Amniotic stem cell (primary cell): ENCODE measurements at regions not wholly inside any gene's neighbourhood (a gene's known extent, or its start where the extent isn't known, plus 50 kb on each side); places are given as distances from the start of the nearest gene placed in this dataset.
"Not testable (repeated sequence)": the region's sequence is repeated elsewhere in the genome, so short reads cannot be mapped to it uniquely, and the experiment has no call there.

Experiments
- DNase-seq: peaks from one replicate; lab custom pipeline; 2025; lab: John Stamatoyannopoulos, UW

DNA sequence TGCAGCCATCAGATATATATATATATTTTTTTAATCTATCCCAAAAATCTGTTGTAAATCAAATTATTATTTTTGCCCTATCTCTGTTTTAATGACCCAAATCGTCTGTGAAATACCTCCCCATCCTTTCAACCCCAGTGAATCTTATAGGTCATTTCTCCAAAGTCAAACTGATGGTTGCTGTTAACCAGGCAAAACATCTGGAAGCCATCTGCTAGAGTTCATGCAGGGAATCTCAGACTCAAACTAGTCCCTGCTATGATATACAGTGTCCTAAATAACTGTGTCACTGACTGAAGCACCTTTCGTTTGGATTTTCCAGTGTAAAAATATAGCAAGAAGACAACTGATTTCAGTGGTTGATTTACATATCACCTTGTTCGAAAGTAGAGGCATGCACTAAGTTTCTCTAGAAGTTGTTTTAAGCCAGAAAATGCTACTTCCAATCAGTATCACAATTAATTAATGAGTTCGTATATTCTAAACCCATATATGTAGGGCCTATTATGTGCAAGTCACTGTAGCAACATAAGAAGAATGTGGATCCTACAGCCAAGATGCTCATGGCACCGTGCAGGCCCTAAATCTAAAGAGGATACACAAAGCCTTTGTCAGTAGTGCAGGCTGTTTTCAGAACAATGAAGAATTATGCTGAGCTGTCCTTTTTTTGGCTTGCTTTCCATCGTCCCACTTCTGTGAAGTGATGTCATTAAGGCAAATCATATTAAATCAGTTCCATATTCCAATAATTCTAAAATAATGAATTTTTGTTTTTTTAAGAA, 566.0 kb downstream of the STK39 start:
- DNase-seq, result no peak

GRCh38 chr2:167678158-167678557, 569.2 kb downstream of the STK39 start:
- no peak for DNase-seq

DNA sequence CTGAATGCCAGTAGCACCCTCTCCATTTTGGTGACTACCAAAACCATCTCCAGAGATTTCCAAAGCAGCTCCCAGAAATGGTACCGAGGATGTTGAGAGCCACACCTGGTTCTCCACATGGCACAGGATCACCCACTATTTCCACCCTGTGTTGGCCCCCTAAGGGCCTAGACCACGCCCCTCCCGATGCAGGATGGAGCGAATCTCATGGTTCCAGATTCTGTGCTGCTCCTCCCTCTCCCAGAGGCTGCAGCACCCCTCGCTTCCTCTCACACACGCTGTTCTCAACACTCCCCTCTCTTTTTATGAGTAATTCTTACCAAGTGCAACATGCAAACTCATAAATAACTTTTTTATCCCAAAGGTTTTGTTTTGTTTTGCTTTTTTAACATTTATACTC, 571.5 kb downstream of the STK39 start:
- DNase-seq, result no peak

DNA sequence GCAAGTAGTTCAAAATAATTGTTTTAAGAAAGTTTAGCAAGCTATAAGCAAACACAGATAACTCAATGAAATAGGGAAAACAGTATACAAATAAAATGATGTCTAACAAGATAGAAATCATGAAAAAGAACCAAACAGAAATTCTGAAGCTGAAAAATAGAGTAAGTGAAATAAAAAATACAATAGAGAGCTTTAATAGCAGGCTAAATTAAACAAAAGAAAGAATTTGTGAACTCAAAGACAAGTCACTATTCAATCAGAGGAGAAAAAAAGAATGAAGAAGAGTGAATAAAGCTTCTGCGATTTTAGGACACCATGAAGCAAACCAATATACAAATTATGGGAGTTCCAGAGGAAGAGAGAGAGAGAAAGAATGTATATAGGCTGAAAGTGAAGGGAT, 576.8 kb downstream of the STK39 start:
- DNase-seq, result no peak

DNA sequence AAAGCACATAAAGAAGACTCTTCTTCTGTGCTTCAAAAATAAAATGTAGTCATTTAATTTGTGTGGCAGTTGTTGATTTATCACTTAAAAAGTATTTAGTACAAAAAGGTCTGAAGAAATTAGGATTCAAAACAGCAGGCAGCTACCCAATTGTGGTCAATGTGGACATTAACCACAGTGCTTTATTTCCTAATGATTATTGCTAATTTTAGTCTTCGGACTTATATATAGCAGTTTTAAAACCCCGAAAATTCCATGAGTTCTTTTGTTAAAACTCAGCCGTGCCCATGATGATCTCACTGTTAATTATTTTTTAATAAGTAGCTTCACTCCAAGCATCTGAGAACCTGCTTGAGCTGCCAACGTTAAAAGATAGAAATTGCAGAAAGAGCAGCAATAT, 594.3 kb downstream of the STK39 start:
- no peak for DNase-seq

- no peak for DNase-seq
Measured at GRCh38 chr2:167652401-167652800, 595.0 kb downstream of the STK39 start.

DNA sequence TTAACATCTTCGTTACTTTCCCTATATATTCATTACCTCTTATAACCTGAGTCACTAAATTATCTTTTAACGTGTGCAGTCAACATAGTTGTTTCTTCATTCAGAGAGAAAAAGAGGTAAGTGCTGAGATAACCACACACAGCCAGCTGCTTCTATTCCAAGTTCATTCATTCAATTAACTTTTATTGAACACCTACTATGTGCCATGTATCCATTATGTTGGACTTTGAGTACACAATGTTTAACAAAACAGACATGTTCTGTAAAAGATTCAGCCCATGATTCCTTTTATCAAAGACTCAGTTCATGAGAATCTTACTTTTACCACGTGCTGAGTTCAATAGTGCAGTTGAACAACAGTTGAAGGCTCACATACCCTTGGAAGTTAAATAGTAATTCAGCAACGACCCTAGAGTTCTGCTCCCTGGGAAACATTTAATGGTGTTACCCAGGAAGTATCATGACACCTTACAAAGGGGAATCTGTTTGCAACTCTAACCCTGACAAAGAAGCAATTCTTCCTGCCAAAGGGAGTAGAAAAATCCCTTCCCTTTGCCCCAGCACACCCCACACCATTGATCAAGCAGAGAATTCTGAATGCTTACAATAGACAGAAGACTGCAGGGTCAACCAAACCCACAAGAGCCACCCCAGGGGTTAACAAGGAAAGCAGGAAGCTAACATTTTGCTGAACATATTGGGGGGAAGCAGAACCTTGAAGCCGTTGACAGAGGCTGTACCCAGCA, 595.8 kb downstream of the STK39 start:
- DNase-seq, result no peak

GRCh38 chr2:167646557-167646956, 600.8 kb downstream of the STK39 start:
- no peak for DNase-seq

DNA sequence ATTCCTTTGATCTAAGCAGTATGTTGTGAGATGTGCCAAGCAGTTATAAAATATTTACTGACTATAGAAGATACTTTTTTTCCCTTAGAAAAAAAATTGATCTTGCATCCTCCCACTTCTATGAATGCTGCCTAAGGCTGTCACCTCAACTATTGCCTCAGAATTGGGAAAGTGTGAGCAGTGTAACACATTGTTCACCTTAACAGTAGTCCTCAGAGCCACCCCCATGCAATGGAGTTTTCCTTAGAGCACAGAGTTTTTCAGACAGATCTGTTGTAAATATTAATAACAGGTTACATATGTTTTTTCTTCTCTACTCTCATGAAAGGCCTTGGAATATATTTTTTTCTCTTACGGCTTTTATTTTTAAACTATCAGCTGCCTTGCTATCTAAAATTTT, 607.3 kb downstream of the STK39 start:
- DNase-seq, result no peak

DNA sequence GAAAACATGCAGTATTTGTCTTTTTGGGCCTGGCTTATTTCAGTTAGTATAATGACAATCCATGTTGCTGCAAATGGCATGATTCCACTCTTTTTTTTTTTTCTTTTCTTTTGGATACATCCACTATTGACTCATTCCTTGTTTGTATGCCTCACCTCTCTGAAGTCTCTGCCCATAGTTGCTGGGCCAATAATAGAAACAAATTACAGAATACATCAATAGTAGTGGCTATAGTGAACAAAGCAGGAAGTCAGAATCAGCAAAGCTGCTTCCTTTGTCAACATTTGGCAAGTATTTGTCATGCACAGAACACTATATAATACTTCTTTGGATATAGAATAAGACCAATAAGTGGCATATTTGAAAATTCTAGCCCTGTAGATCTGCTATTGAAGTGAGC, 609.7 kb downstream of the STK39 start:
- DNase-seq, result no peak

- DNase-seq, result not testable (repeated sequence)
Measured at GRCh38 chr2:167632271-167632670, 615.1 kb downstream of the STK39 start.

DNA sequence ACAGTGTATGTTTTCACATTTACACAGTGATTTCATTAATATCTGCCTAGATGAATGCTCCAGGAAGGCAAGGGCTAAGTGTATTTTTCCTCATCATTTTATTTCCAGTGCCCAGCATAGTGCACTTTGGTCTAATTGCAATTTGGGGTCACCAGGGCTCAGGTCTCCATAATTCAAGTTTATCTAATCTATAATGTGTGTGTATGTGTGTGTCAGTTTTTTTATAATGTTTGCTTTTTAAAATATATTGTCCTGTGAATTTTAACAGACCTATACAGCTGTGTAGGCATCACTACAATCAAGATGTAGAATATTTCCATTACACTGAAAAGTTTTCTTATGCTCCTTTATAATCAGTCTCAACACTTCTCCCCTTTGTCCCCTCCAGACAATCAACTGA, 620.4 kb downstream of the STK39 start:
- DNase-seq, result no peak

DNA sequence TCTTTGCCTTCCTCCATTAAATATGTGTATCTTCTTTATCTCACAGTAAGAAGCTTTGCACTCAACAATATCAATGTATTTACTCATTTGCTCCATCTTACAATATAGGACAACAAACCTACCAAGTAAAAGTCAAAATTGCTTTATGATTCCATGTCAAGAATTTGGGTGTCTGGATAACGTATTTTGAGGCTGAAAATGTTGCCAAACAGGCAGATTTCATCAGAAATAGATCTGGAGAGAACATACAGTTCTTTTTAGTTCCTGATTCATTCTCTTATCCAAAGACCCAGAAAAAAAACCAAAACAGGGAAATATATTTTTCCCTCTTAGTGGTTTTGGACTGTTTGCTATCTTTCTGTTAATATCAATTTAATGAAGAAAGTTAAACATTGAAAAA, 621.1 kb downstream of the STK39 start:
- DNase-seq, result no peak

GRCh38 chr2:167616997-167617396, 630.4 kb downstream of the STK39 start:
- DNase-seq, result no peak

GRCh38 chr2:167613471-167613870, 633.9 kb downstream of the STK39 start:
- DNase-seq, result no peak

DNA sequence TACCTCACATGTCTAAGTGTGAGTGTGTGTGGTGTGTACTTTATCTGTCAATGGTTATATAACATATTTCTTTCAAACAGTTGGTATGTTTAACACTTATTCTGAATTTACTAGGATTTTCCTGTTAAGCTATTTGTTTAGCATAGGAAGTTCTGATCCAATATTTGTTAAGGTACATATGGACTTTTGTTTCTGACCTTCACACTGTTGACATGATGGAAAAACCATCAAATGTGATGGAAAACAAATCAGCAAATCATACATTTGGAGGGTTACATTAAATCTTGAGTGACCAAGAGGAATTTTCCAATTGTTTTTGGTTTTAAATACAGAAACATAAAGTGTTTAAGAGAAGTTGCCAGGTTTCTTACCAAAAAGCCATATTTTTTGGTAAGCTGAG, 638.9 kb downstream of the STK39 start:
- DNase-seq, result no peak

DNA sequence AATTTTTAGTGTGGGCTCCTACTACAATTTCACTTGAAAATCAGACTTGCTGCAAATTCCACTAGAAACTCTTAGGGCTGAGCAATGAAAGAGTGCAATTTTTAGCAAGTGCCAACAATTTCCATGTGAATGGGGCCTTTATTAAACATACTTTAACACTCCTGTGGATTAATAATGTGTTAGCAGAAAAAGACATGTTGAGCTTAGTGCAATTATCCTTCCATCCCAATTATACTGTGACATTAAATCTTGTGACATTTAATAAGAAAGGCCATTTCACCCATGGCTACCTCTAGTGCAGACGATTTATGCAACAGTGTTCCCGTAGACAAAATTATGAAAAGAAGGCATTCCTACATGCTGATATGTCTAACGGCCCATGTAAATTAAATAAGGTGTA, 639.7 kb downstream of the STK39 start:
- no peak for DNase-seq

GRCh38 chr2:167607211-167607610, 640.2 kb downstream of the STK39 start:
- DNase-seq, result no peak

GRCh38 chr2:167602122-167602521, 645.3 kb downstream of the STK39 start:
- DNase-seq, result no peak

DNA sequence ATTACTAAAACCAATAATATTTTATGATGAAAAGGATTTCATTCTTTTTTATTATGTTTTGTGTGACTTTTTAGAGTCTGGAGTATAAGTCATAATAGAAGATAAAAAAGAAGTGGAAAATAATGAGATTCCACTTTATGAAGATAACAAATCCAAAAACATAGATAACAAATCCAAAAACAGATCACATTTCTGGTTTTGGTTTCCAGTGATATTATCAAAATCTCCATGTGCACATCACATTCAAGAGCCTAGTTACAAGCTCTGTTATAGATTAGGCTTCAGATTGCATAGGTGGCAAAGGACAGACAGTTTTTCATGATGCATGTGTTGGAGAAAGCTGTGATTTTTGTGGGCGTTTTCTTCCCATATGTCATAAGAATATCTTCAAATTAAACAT, 648.2 kb downstream of the STK39 start:
- no peak for DNase-seq

DNA sequence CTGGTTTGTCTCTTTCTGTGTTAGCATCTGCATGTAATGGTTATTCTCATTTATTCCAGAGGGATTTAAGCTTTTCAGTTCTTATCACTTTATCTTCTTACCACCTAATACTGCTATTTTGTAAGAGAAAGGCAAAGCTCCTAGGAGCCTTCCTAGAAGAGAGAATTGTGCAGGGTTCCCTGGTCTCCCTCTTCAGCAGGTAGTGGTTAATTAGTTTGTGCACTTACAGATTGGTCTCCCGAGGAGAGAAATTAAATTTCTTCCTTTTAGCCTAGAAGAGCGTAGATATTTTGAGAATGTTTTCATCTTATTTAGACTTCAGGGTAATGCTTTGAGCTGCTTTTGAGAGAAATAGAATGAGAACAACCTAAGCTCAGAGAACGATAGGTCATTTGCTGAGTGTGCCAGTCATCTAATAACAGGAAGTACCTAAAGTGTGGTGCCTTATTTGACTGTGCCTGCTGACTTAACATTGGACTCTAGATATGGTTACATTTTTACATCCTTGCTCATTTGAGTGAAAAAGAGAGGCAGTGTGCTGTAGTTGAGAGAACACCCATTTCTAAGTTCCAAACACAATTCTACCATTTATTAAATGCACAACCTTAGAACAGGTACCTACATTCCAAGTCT, 651.4 kb downstream of the STK39 start:
- DNase-seq, result no peak

GRCh38 chr2:167595021-167595420, 652.4 kb downstream of the STK39 start:
- DNase-seq, result no peak

- DNase-seq, result no peak
Measured at GRCh38 chr2:167592441-167592840, 655.0 kb downstream of the STK39 start.
